Gastroesophageal sphincter (tissue), 4 donors: ENCODE measurements at regions not wholly inside any gene's neighbourhood (a gene's known extent, or its start where the extent isn't known, plus 50 kb on each side); places are given as distances from the start of the nearest gene placed in this dataset.

ENCODE experiments used
- ATAC-seq: fragments of 150-250 bp; one replicate; pipeline ENCODE4 v1.9.1; 2016; ENCODE audit warnings: mild to moderate bottlenecking, moderate library complexity
- H3K27ac ChIP-seq, 4 donors: fragments of 200-600 bp; sonication (generic) in 3 of 4; 1 replicate in 3 of 4; 2 replicates in 1 of 4; pipeline ENCODE4 v1.5.1; 2016 to 2019
- H3K27me3 ChIP-seq: fragments of 200-600 bp; sonication (generic); one replicate; pipeline ENCODE4 v1.5.1; 2019
- H3K36me3 ChIP-seq, 2 donors: fragments of 200-600 bp; sonication (generic); one replicate each; pipeline ENCODE4 v1.5.1; 2019; ENCODE audit warnings: control low read depth in 1 of 2
- H3K4me1 ChIP-seq, 3 donors: fragments of 200-600 bp; sonication (generic); 1 replicate in 2 of 3; 2 replicates in 1 of 3; pipeline ENCODE4 v1.5.1; 2016 to 2019; ENCODE audit warnings: control low read depth in 2 of 3
- H3K4me3 ChIP-seq, 2 donors: fragments of 200-600 bp; sonication (generic); one replicate each; pipeline ENCODE4 v1.5.1; 2019; ENCODE audit warnings: mild to moderate bottlenecking in 1 of 2, moderate library complexity in 1 of 2
- H3K9me3 ChIP-seq, 3 donors: fragments of 200-600 bp; sonication (generic); one replicate each; pipeline ENCODE4 v1.5.1; 2017 to 2019; ENCODE audit warnings: control low read depth in 2 of 3
- EP300 ChIP-seq: sonication (generic); formaldehyde crosslinking; IDR thresholded peaks from one replicate; pipeline ENCODE4 v1.6.1; 2017; ENCODE audit warnings: antibody characterized with exemption, mild to moderate bottlenecking
- POLR2A ChIP-seq, 2 donors: fragments of 450-650 bp; IDR thresholded peaks; one replicate each; pipeline ENCODE4 v1.6.1; 2017; ENCODE audit warnings: antibody characterized with exemption in 2 of 2, mild to moderate bottlenecking in 2 of 2, moderate library complexity in 1 of 2
- POLR2AphosphoS5 ChIP-seq: sonication (generic); formaldehyde crosslinking; IDR thresholded peaks from one replicate; pipeline ENCODE4 v1.6.1; 2017; ENCODE audit warnings: antibody characterized with exemption
- WGBS, 2 donors: methylation state at CpG; one replicate each; pipeline ENCODE4 v1.1.5; 2018; ENCODE audit warnings: low coverage in 1 of 2; 5-methylcytosine and 5-hydroxymethylcytosine counted together
- TF ChIP-seq, protein P1 (sequence below), 4 experiments: fragments of 200-600 bp in 2 of 4; fragments of 450-650 bp in 2 of 4; sonication (generic) in 1 of 4; IDR thresholded peaks; one replicate each; pipeline ENCODE4 v1.5.1; 2017 to 2019; ENCODE audit warnings: antibody characterized with exemption in 4 of 4, mild to moderate bottlenecking in 2 of 4, moderate library complexity in 2 of 4

DNA sequence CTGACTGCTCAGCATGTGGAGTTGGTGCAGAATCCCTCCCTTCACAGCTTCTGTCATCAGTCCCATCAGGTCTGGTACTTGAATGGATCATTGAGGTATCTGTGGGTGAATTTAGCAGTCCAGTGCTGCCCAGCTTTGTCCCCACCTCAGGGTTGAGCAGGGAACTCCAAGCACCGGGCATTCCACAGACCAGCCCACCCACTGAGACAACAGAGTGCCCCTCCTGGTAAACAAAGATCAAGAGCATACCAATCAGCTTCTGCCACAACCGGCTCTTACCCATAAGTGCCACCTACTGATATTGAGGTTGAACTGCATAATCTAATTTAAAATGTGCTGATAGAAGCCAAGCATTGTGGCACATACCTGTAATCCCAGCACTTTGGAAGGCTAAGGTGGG, 57.1 kb upstream of the FXR1 start:
- Histone ChIP-seq H3K27me3 (no peaks in the 10 kb centered on the region), H3K9me3 (peaks cover 0 to 24% (median 0%) of the 10 kb centered on the region in 3 donors), H3K27ac (no peak overlapping the region), H3K4me1 (no peaks in the 10 kb centered on the region), H3K4me3 (no peak overlapping the region), H3K36me3 (no peaks in the 10 kb centered on the region)
- no peak for ATAC-seq
- TF ChIP-seq EP300 = no peak
- no peak for TF ChIP-seq POLR2AphosphoS5
- TF ChIP-seq, protein P1, sequence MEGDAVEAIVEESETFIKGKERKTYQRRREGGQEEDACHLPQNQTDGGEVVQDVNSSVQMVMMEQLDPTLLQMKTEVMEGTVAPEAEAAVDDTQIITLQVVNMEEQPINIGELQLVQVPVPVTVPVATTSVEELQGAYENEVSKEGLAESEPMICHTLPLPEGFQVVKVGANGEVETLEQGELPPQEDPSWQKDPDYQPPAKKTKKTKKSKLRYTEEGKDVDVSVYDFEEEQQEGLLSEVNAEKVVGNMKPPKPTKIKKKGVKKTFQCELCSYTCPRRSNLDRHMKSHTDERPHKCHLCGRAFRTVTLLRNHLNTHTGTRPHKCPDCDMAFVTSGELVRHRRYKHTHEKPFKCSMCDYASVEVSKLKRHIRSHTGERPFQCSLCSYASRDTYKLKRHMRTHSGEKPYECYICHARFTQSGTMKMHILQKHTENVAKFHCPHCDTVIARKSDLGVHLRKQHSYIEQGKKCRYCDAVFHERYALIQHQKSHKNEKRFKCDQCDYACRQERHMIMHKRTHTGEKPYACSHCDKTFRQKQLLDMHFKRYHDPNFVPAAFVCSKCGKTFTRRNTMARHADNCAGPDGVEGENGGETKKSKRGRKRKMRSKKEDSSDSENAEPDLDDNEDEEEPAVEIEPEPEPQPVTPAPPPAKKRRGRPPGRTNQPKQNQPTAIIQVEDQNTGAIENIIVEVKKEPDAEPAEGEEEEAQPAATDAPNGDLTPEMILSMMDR (IDR thresholded peaks at IDR 0.05) = no peak
- no peak for TF ChIP-seq POLR2A (IDR thresholded peaks at IDR 0.05)
- WGBS, 2 donors = 0% methylated on average over 1 of the region's 2 CpGs; no CpG with 5 or more reads in 1 of the 2 donors

DNA sequence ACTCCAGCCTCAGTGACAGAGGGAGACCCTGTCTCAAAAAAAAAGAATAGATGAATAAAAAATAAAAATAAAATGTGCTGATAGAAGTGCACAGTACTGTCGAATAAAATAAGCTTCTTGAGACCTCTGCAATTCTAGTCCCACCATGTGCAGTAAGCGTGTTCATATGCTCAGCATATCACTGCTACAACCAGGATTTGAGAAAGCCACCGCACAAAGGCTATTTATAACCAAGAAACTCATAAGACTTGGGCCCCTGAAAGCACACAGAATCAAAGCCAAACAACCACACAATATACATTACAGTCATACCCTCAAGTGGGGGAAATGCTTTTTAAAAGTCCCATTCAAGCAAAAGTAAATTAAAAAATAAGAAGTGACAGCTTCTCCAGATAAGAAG, 56.5 kb upstream of the FXR1 start:
- Histone ChIP-seq H3K36me3 (no peaks in the 10 kb centered on the region), H3K4me1 (no peaks in the 10 kb centered on the region), H3K9me3 (peaks cover 0 to 24% (median 0%) of the 10 kb centered on the region in 3 donors), H3K4me3 (no peak overlapping the region), H3K27me3 (no peaks in the 10 kb centered on the region), H3K27ac (no peak overlapping the region)
- TF ChIP-seq POLR2AphosphoS5 (no peak), EP300 (no peak), POLR2A (IDR thresholded peaks at IDR 0.05) (no peak)
- TF ChIP-seq, protein P1 (IDR thresholded peaks at IDR 0.05) = no peak
- WGBS, 2 donors = 72 to 74% methylated on average over 3 of the region's 3 CpGs
- no peak for ATAC-seq

- Histone ChIP-seq H3K4me3 (no peak overlapping the region), H3K9me3 (peaks cover 0 to 24% (median 0%) of the 10 kb centered on the region in 3 donors), H3K27ac (no peak overlapping the region), H3K4me1 (no peaks in the 10 kb centered on the region), H3K27me3 (no peaks in the 10 kb centered on the region), H3K36me3 (no peaks in the 10 kb centered on the region)
- TF ChIP-seq POLR2AphosphoS5 (no peak), EP300 (no peak), POLR2A (IDR thresholded peaks at IDR 0.05) (no peak)
- TF ChIP-seq, protein P1 (IDR thresholded peaks at IDR 0.05) = no peak
- no peak for ATAC-seq
These were observed 52.2 kb upstream of the FXR1 start for GRCh38 chr3:180860180-180860858.
